Keratinocyte (primary cell): ENCODE measurements at regions not wholly inside any gene's neighbourhood (a gene's known extent, or its start where the extent isn't known, plus 50 kb on each side); places are given as distances from the start of the nearest gene placed in this dataset.

Source experiments
- DNase-seq: peaks from one replicate; pipeline ENCODE4 v3.0.0-alpha.2; 2011; ENCODE audit warnings: low read depth, missing footprints, low spot score
- FAIRE-seq: peaks from 2 replicates; lab custom pipeline; 2011; peaks lifted over from hg19 to GRCh38; lab: Jason Lieb, UNC
- H2AFZ ChIP-seq: 2 replicates; pipeline ENCODE4 v1.6.0; 2012; ENCODE audit warnings: low read length, control low read depth, inconsistent platforms; ENCODE audit not compliant: control insufficient read depth
- H3K27ac ChIP-seq: 2 replicates; pipeline ENCODE4 v1.5.1; 2011; ENCODE audit warnings: low read length; ENCODE audit not compliant: control insufficient read depth, insufficient read depth
- H3K27me3 ChIP-seq: 3 replicates; pipeline ENCODE4 v1.6.0; 2011; ENCODE audit warnings: low read length; ENCODE audit not compliant: control insufficient read depth, insufficient read depth; ENCODE audit errors: extremely low read depth
- H3K36me3 ChIP-seq, 2 experiments: 2 replicates in 1 of 2; 3 replicates in 1 of 2; pipeline ENCODE4 v1.5.1; 2011; ENCODE audit warnings: low read length in 2 of 2, mild to moderate bottlenecking in 1 of 2; ENCODE audit not compliant: control insufficient read depth in 2 of 2, insufficient read depth in 2 of 2; ENCODE audit errors: extremely low read depth in 1 of 2
- H3K4me1 ChIP-seq: 3 replicates; pipeline ENCODE4 v1.5.1; 2011; ENCODE audit warnings: low read length; ENCODE audit not compliant: control insufficient read depth, insufficient read depth; ENCODE audit errors: extremely low read depth
- H3K4me2 ChIP-seq: 3 replicates; pipeline ENCODE4 v1.6.0; 2011; ENCODE audit warnings: low read depth, low read length; ENCODE audit not compliant: control insufficient read depth, insufficient read depth; ENCODE audit errors: extremely low read depth
- H3K4me3 ChIP-seq, 3 experiments: fragments of 200-600 bp in 1 of 3; sonication (generic) in 1 of 3; 2 replicates in 2 of 3; 3 replicates in 1 of 3; pipeline ENCODE4 v1.5.1; 2011 to 2016; ENCODE audit warnings: low read length in 3 of 3, mild to moderate bottlenecking in 3 of 3, control low read depth in 2 of 3, inconsistent platforms in 1 of 3, low read depth in 1 of 3, mixed read lengths in 1 of 3, mixed run types in 1 of 3, moderate library complexity in 1 of 3; ENCODE audit not compliant: control insufficient read depth in 2 of 3, insufficient read depth in 2 of 3; ENCODE audit errors: extremely low read depth in 1 of 3
- H3K79me2 ChIP-seq: 2 replicates; pipeline ENCODE4 v1.6.0; 2012; ENCODE audit warnings: low read length; ENCODE audit not compliant: control insufficient read depth, insufficient read depth
- H3K9ac ChIP-seq: 3 replicates; pipeline ENCODE4 v1.6.0; 2011; ENCODE audit warnings: low read length; ENCODE audit not compliant: control insufficient read depth, insufficient read depth; ENCODE audit errors: extremely low read depth
- H3K9me1 ChIP-seq: 3 replicates; pipeline ENCODE4 v1.6.0; 2011; ENCODE audit warnings: low read length; ENCODE audit not compliant: control insufficient read depth, insufficient read depth; ENCODE audit errors: extremely low read depth
- H3K9me3 ChIP-seq: 2 replicates; pipeline ENCODE4 v1.5.1; 2012; ENCODE audit warnings: low read depth, low read length; ENCODE audit not compliant: control insufficient read depth
- H4K20me1 ChIP-seq: 3 replicates; pipeline ENCODE4 v1.6.0; 2011; ENCODE audit warnings: low read length; ENCODE audit not compliant: control insufficient read depth, insufficient read depth; ENCODE audit errors: extremely low read depth
- CTCF ChIP-seq, 3 experiments: IDR thresholded peaks in 1 of 3; conservative IDR thresholded peaks in 1 of 3; optimal IDR thresholded peaks in 1 of 3; 2 replicates in 2 of 3; 3 replicates in 1 of 3; pipeline versions ENCODE3 to v1.5.1; 2011; ENCODE audit warnings: low read length in 3 of 3, mild to moderate bottlenecking in 3 of 3, moderate library complexity in 2 of 3, control low read depth in 1 of 3, inconsistent platforms in 1 of 3; ENCODE audit not compliant: insufficient read depth in 2 of 3; ENCODE audit errors: extremely low read depth in 1 of 3
- EZH2 ChIP-seq: IDR thresholded peaks from one replicate; pipeline ENCODE4 v1.6.1; 2012; ENCODE audit warnings: inconsistent platforms, mild to moderate bottlenecking, low read length, moderate library complexity
- dilution Hi-C: fragments of 300-500 bp; cut with MboI; formaldehyde crosslinking; loops from one replicate; pipeline ENCODE4 v1.7.0; 2020; ENCODE audit warnings: low sequenced_read_pairs; ENCODE audit not compliant: extremely low pct_ligation_motif_present

GRCh38 chr2:8617590-8617989 is 64.3 kb upstream of the ID2 start:
- DNase-seq (no peak), FAIRE-seq (no peak)
- no peaks in the 10 kb centered on the region for H3K79me2 ChIP-seq
- no peaks in the 10 kb centered on the region for H3K27me3 ChIP-seq
- dilution Hi-C loops = no loop called here
- no peak overlapping the region for H3K27ac ChIP-seq
- no peaks in the 10 kb centered on the region for H3K9me1 ChIP-seq
- H3K36me3 ChIP-seq = no peaks in the 10 kb centered on the region
- no peak overlapping the region for H3K4me2 ChIP-seq
- H3K4me3 ChIP-seq = no peak overlapping the region
- no peaks in the 10 kb centered on the region for H4K20me1 ChIP-seq
- no peak overlapping the region for H3K9ac ChIP-seq
- no peak for TF ChIP-seq EZH2
- TF ChIP-seq CTCF (optimal IDR thresholded peaks at IDR 0.05 in 1 of 3, IDR thresholded peaks at IDR 0.05 in 1 of 3, conservative IDR thresholded peaks at IDR 0.05 in 1 of 3; ENCODE audit: extremely low read depth in 1 of 3, insufficient read depth in 2 of 3, low read length in 3 of 3) = no peak
- H3K4me1 ChIP-seq = no peaks in the 10 kb centered on the region
- H2AFZ ChIP-seq = no peak overlapping the region
- H3K9me3 ChIP-seq = no peaks in the 10 kb centered on the region

GRCh38 chr2:8619071-8619470 is 62.8 kb upstream of the ID2 start:
- dilution Hi-C loops = no loop called here
- Histone ChIP-seq H3K9me1 (no peaks in the 10 kb centered on the region), H3K9me3 (no peaks in the 10 kb centered on the region), H3K4me1 (no peaks in the 10 kb centered on the region), H3K79me2 (no peaks in the 10 kb centered on the region), H3K4me2 (no peak overlapping the region), H3K9ac (no peak overlapping the region), H2AFZ (no peak overlapping the region), H4K20me1 (no peaks in the 10 kb centered on the region), H3K4me3 (no peak overlapping the region), H3K27ac (no peak overlapping the region), H3K27me3 (no peaks in the 10 kb centered on the region), H3K36me3 (no peaks in the 10 kb centered on the region)
- no peak for FAIRE-seq
- no peak for TF ChIP-seq EZH2
- no peak for TF ChIP-seq CTCF (optimal IDR thresholded peaks at IDR 0.05 in 1 of 3, IDR thresholded peaks at IDR 0.05 in 1 of 3, conservative IDR thresholded peaks at IDR 0.05 in 1 of 3; ENCODE audit: extremely low read depth in 1 of 3, insufficient read depth in 2 of 3, low read length in 3 of 3)
- no peak for DNase-seq
